SK-N-SH (cell line): ENCODE measurements at regions not wholly inside any gene's neighbourhood (a gene's known extent, or its start where the extent isn't known, plus 50 kb on each side); places are given as distances from the start of the nearest gene placed in this dataset.

ENCODE experiments used
- CTCF ChIA-PET: fragments of 300-600, 350-600 bp; formaldehyde crosslinking; extraction: SDS; loops from one replicate; lab custom pipeline; 2021; lab: Yijun Ruan, JAX
- POLR2A ChIA-PET: fragments of 350-600 bp; sonication (Branson Sonifier 250); formaldehyde crosslinking; extraction: SDS; loops from one replicate; lab custom pipeline; 2020; ENCODE audit warnings: antibody characterized with exemption, inconsistent platforms; lab: Yijun Ruan, JAX
- DNase-seq: peaks from one replicate; pipeline ENCODE4 v3.0.0; 2012
- H2AFZ ChIP-seq: fragments of 200-600 bp; sonication (generic); 2 replicates; pipeline ENCODE4 v1.8.1; 2016; ENCODE audit warnings: antibody characterized with exemption, mild to moderate bottlenecking, low read depth
- H3F3A ChIP-seq: fragments of 200-600 bp; sonication (generic); replicated peaks from 2 replicates; pipeline ENCODE3; 2016; ENCODE audit warnings: antibody characterized with exemption, mild to moderate bottlenecking; ENCODE audit not compliant: insufficient read depth
- H3K27ac ChIP-seq, 2 experiments: fragments of 200-500 bp in 1 of 2; fragments of 200-600 bp in 1 of 2; sonication (Bioruptor generic) in 1 of 2; sonication (generic), shearing (Covaris generic) in 1 of 2; 2 replicates each; pipeline versions ENCODE4 v1.5.1 to v1.6.1; 2014 to 2016; ENCODE audit warnings: low read depth in 2 of 2, inconsistent platforms in 1 of 2, low read length in 1 of 2, mild to moderate bottlenecking in 1 of 2, mixed read lengths in 1 of 2
- H3K27me3 ChIP-seq: fragments of 200-600 bp; sonication (generic), shearing (Covaris generic); 2 replicates; pipeline ENCODE4 v1.6.1; 2016; ENCODE audit warnings: mixed run types; ENCODE audit not compliant: insufficient read depth
- H3K36me3 ChIP-seq, 2 experiments: fragments of 200-500 bp in 1 of 2; fragments of 200-600 bp in 1 of 2; sonication (Bioruptor generic) in 1 of 2; sonication (generic) in 1 of 2; replicated peaks in 1 of 2; 2 replicates each; pipeline versions ENCODE3 to v1.5.1; 2014 to 2016; ENCODE audit warnings: low read length in 1 of 2, mild to moderate bottlenecking in 1 of 2; ENCODE audit not compliant: insufficient read depth in 2 of 2, control insufficient read depth in 1 of 2
- H3K4me1 ChIP-seq, 2 experiments: fragments of 200-500 bp in 1 of 2; fragments of 200-600 bp in 1 of 2; sonication (Bioruptor generic) in 1 of 2; sonication (generic), shearing (Covaris generic) in 1 of 2; 2 replicates each; pipeline versions ENCODE4 v1.5.1 to v1.6.1; 2014 to 2016; ENCODE audit warnings: low read depth in 1 of 2, low read length in 1 of 2, mixed run types in 1 of 2; ENCODE audit not compliant: insufficient read depth in 2 of 2, control insufficient read depth in 1 of 2
- H3K4me2 ChIP-seq: fragments of 200-600 bp; sonication (generic), shearing (Covaris generic); 2 replicates; pipeline ENCODE4 v1.6.1; 2017; ENCODE audit warnings: mixed run types
- H3K4me3 ChIP-seq, 2 experiments: fragments of 200-500 bp in 1 of 2; fragments of 200-600 bp in 1 of 2; sonication (Bioruptor generic) in 1 of 2; sonication (generic), shearing (Covaris generic) in 1 of 2; 2 replicates each; pipeline versions ENCODE4 v1.5.1 to v1.8.1; 2014 to 2016; ENCODE audit warnings: low read depth in 2 of 2, inconsistent platforms in 1 of 2, low read length in 1 of 2, mild to moderate bottlenecking in 1 of 2, mixed read lengths in 1 of 2, moderate library complexity in 1 of 2
- H3K79me2 ChIP-seq: fragments of 200-600 bp; sonication (generic); 2 replicates; pipeline ENCODE4 v1.8.1; 2017; ENCODE audit warnings: mild to moderate bottlenecking; ENCODE audit not compliant: insufficient read depth
- H3K9ac ChIP-seq: fragments of 200-600 bp; sonication (generic); 2 replicates; pipeline ENCODE4 v1.6.1; 2017; ENCODE audit warnings: mixed run types
- H3K9me2 ChIP-seq: fragments of 200-600 bp; sonication (generic); 2 replicates; pipeline ENCODE4 v1.6.1; 2017; ENCODE audit warnings: mixed run types
- H3K9me3 ChIP-seq: fragments of 200-600 bp; sonication (generic); 2 replicates; pipeline ENCODE4 v1.6.1; 2017; ENCODE audit warnings: mixed run types, mild to moderate bottlenecking, moderate library complexity
- H4K20me1 ChIP-seq: fragments of 200-600 bp; sonication (generic); 2 replicates; pipeline ENCODE4 v1.6.1; 2017; ENCODE audit warnings: mild to moderate bottlenecking, mixed run types; ENCODE audit not compliant: insufficient read depth
- CHD2 ChIP-seq: fragments of 150-350 bp; IDR thresholded peaks from 2 replicates; pipeline ENCODE4 v1.6.1; 2018; ENCODE audit warnings: low read length; ENCODE audit not compliant: partially characterized antibody
- EP300 ChIP-seq, 2 experiments: IDR thresholded peaks; 2 replicates each; pipeline versions ENCODE4 v1.4.0 to v1.6.1; 2012; ENCODE audit warnings: borderline replicate concordance in 1 of 2, low read depth in 1 of 2, low read length in 1 of 2
- EZH2phosphoT487 ChIP-seq: fragments of 200-600 bp; sonication (generic); IDR thresholded peaks from 2 replicates; pipeline ENCODE4 v1.6.1; 2017; ENCODE audit warnings: low read depth, mixed run types, mild to moderate bottlenecking, antibody characterized with exemption, moderate library complexity, borderline replicate concordance
- FOSL2 ChIP-seq: IDR thresholded peaks from 2 replicates; pipeline ENCODE4 v1.4.0; 2012; ENCODE audit warnings: low read depth, mild to moderate bottlenecking, moderate library complexity, borderline replicate concordance
- GABPA ChIP-seq: IDR thresholded peaks from 2 replicates; pipeline ENCODE4 v1.4.0; 2012; ENCODE audit warnings: low read depth, mild to moderate bottlenecking
- GATA2 ChIP-seq: sonication (generic); formaldehyde crosslinking; IDR thresholded peaks from 2 replicates; pipeline ENCODE4 v1.5.0; 2020; ENCODE audit warnings: mild to moderate bottlenecking, missing genetic modification reagents
- IRF3 ChIP-seq: fragments of 150-350 bp; IDR thresholded peaks from 2 replicates; pipeline ENCODE4 v1.6.1; 2016; ENCODE audit warnings: mild to moderate bottlenecking, low read depth, low read length
- JUND ChIP-seq: IDR thresholded peaks from 2 replicates; pipeline ENCODE4 v1.4.0; 2012
- MAX ChIP-seq: IDR thresholded peaks from 2 replicates; pipeline ENCODE4 v1.4.0; 2012; ENCODE audit warnings: low read depth
- MEF2A ChIP-seq: IDR thresholded peaks from 2 replicates; pipeline ENCODE4 v1.4.0; 2012; ENCODE audit warnings: low read depth, borderline replicate concordance
- PBX3 ChIP-seq: IDR thresholded peaks from 2 replicates; pipeline ENCODE4; 2012
- RCOR1 ChIP-seq: fragments of 150-350 bp; IDR thresholded peaks from 2 replicates; pipeline ENCODE4 v1.6.1; 2017; ENCODE audit warnings: antibody characterized with exemption, low read length
- REST ChIP-seq: IDR thresholded peaks from 2 replicates; pipeline ENCODE4 v1.6.1; 2012; ENCODE audit warnings: mild to moderate bottlenecking, low read depth, low read length, moderate library complexity
- SIN3A ChIP-seq: IDR thresholded peaks from 2 replicates; pipeline ENCODE4 v1.6.1; 2012; ENCODE audit warnings: low read depth, mild to moderate bottlenecking, low read length, moderate library complexity, borderline replicate concordance
- USF1 ChIP-seq: IDR thresholded peaks from 2 replicates; pipeline ENCODE4 v1.4.0; 2012; ENCODE audit warnings: low read depth, borderline replicate concordance
- ZBTB33 ChIP-seq: IDR thresholded peaks from 2 replicates; pipeline ENCODE4 v1.4.0; 2012; ENCODE audit warnings: low read depth, borderline replicate concordance
- WGBS: methylation state at CpG from one replicate; pipeline ENCODE4 v1.1.6; 2017; ENCODE audit warnings: low lambda C conversion rate; 5-methylcytosine and 5-hydroxymethylcytosine counted together
- TF ChIP-seq, protein P1 (sequence below): fragments of 150-350 bp; IDR thresholded peaks from 2 replicates; pipeline ENCODE4 v1.6.1; 2017; ENCODE audit warnings: antibody characterized with exemption, low read length, low read depth, borderline replicate concordance

GRCh38 chr2:163175294-163175693, 336.7 kb upstream of the KCNH7 start:
- Histone ChIP-seq H3K27me3 (no peaks in the 10 kb centered on the region), H3K9me2 (no peaks in the 10 kb centered on the region), H3K9ac (no peak overlapping the region), H3K4me1 (peaks cover 0 to 3% of the 10 kb centered on the region in 2 experiments; a peak in 2 of 4 replicates)
- no peak for TF ChIP-seq EP300 (IDR thresholded peaks at IDR 0.05; ENCODE audit: borderline replicate concordance in 1 of 2, low read depth in 1 of 2, low read length in 1 of 2)
- no peak for TF ChIP-seq REST
- no peak for TF ChIP-seq GABPA
- TF ChIP-seq IRF3 = no peak
- TF ChIP-seq EZH2phosphoT487 = no peak
- no peak for TF ChIP-seq USF1
- no peak for TF ChIP-seq RCOR1
- TF ChIP-seq GATA2 (CRISPR knock-in tag) = no peak
- TF ChIP-seq SIN3A = no peak
- TF ChIP-seq, all 33 proteins: peak for 0
- ChIA-PET CTCF (interaction anchor here (1.0 to 2.2 kb wide), 4 partner anchors 8 to 1385 kb away, joined by 3 to 5 read pairs (median 4); no protein-coding TSS in a partner anchor), POLR2A (no interaction called here)
- Histone ChIP-seq H4K20me1 (no peaks in the 10 kb centered on the region), H3K36me3 (no peaks in the 10 kb centered on the region), H3K79me2 (no peaks in the 10 kb centered on the region), H2AFZ (no peak overlapping the region), H3K9me3 (no peaks in the 10 kb centered on the region), H3K4me3 (no peak overlapping the region), H3K27ac (no peak overlapping the region), H3K4me2 (no peak overlapping the region), H3F3A (no peaks in the 10 kb centered on the region)
- DNase-seq = no peak
- 55% methylated on average over 2 of the region's 2 CpGs for WGBS

- no peak overlapping the region for H3K4me3 ChIP-seq
- no peak overlapping the region for H3K27ac ChIP-seq
- peaks cover 0 to 3% of the 10 kb centered on the region in 2 experiments; a peak in 2 of 4 replicates for H3K4me1 ChIP-seq
- H3K36me3 ChIP-seq = no peaks in the 10 kb centered on the region
- H3K9me2 ChIP-seq = no peaks in the 10 kb centered on the region
- POLR2A ChIA-PET = no interaction called here
- H2AFZ ChIP-seq = no peak overlapping the region
- H3K27me3 ChIP-seq = no peaks in the 10 kb centered on the region
- 43% methylated on average over 1 of the region's 1 CpG for WGBS
- H3K79me2 ChIP-seq = no peaks in the 10 kb centered on the region
- H3K9ac ChIP-seq = no peak overlapping the region
- H3F3A ChIP-seq = no peaks in the 10 kb centered on the region
- no peaks in the 10 kb centered on the region for H3K9me3 ChIP-seq
- H3K4me2 ChIP-seq = no peak overlapping the region
- CTCF ChIA-PET = interaction anchor here (1.0 to 7.4 kb wide), 3 partner anchors 7 to 1306 kb away, joined by 3 to 80 read pairs (median 3); no protein-coding TSS in a partner anchor
- no peak for DNase-seq
- H4K20me1 ChIP-seq = no peaks in the 10 kb centered on the region
- TF ChIP-seq MEF2A (no peak), RCOR1 (no peak), JUND (no peak), FOSL2 (no peak), MAX (no peak), PBX3 (no peak), CHD2 (no peak), ZBTB33 (no peak)
- TF ChIP-seq, protein P1, sequence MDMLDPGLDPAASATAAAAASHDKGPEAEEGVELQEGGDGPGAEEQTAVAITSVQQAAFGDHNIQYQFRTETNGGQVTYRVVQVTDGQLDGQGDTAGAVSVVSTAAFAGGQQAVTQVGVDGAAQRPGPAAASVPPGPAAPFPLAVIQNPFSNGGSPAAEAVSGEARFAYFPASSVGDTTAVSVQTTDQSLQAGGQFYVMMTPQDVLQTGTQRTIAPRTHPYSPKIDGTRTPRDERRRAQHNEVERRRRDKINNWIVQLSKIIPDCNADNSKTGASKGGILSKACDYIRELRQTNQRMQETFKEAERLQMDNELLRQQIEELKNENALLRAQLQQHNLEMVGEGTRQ = no peak
Observed at GRCh38 chr2:163173591-163173990, 335.0 kb upstream of the KCNH7 start.
